HEK293 (cell line): ENCODE measurements at regions not wholly inside any gene's neighbourhood (a gene's known extent, or its start where the extent isn't known, plus 50 kb on each side); places are given as distances from the start of the nearest gene placed in this dataset.

Experiments
- EGR2 ChIP-seq: fragments of 450-650 bp; formaldehyde crosslinking; IDR thresholded peaks from 2 replicates; pipeline ENCODE4 v1.5.1; 2016; ENCODE audit warnings: low read depth, missing biosample characterization, missing genetic modification characterization
- SP2 ChIP-seq: fragments of 450-650 bp; formaldehyde crosslinking; IDR thresholded peaks from 2 replicates; pipeline ENCODE4 v1.5.1; 2016; ENCODE audit warnings: missing biosample characterization, missing genetic modification characterization
- TF ChIP-seq, protein P1 (sequence below): fragments of 450-650 bp; formaldehyde crosslinking; IDR thresholded peaks from 2 replicates; pipeline ENCODE4 v1.5.1; 2016; ENCODE audit warnings: missing biosample characterization, missing genetic modification characterization

DNA sequence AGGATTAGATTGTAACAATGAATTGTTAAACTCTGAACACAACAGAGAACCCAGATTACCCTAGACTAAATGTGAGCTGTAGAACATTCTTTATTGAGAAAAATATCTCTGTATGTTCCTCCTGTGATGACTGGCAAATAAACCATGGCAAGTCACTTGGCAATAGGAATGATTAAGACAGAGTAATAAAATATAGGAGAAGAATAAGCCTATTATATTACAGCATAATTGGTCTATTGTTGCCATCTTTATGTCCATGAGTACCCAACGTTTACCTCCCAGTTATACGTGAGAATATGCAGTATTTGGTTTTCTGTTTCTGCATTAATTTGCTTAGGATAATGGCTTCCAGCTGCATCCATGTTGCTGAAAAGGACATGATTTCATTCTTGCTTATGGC is 211.2 kb upstream of the AVPR1A start:
- TF ChIP-seq SP2 (no peak), EGR2 (tag by site-specific recombination) (no peak)
- TF ChIP-seq, protein P1, sequence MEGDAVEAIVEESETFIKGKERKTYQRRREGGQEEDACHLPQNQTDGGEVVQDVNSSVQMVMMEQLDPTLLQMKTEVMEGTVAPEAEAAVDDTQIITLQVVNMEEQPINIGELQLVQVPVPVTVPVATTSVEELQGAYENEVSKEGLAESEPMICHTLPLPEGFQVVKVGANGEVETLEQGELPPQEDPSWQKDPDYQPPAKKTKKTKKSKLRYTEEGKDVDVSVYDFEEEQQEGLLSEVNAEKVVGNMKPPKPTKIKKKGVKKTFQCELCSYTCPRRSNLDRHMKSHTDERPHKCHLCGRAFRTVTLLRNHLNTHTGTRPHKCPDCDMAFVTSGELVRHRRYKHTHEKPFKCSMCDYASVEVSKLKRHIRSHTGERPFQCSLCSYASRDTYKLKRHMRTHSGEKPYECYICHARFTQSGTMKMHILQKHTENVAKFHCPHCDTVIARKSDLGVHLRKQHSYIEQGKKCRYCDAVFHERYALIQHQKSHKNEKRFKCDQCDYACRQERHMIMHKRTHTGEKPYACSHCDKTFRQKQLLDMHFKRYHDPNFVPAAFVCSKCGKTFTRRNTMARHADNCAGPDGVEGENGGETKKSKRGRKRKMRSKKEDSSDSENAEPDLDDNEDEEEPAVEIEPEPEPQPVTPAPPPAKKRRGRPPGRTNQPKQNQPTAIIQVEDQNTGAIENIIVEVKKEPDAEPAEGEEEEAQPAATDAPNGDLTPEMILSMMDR, result no peak
